B cell (primary cell): ENCODE measurements at regions not wholly inside any gene's neighbourhood (a gene's known extent, or its start where the extent isn't known, plus 50 kb on each side); places are given as distances from the start of the nearest gene placed in this dataset.

Experiments used
- ATAC-seq: fragments of 200-7000 bp; cut with Tn5 transposase; one replicate; pipeline ENCODE4 v1.10.0; 2021; ENCODE audit warnings: low read depth, mild to moderate bottlenecking, moderate number of reproducible peaks, moderate library complexity
- CTCF ChIA-PET: fragments of 350-600 bp; sonication (Branson Sonifier 250); formaldehyde crosslinking; loops from one replicate; lab custom pipeline; 2021; ENCODE audit warnings: antibody characterized with exemption, inconsistent platforms; lab: Charles Lee
- POLR2A ChIA-PET: fragments of 350-600 bp; sonication (Branson Sonifier 250); formaldehyde crosslinking; loops from one replicate; lab custom pipeline; 2021; ENCODE audit warnings: antibody characterized with exemption; lab: Charles Lee
- DNase-seq: peaks from one replicate; pipeline ENCODE4 v3.0.0; 2013
- H2AFZ ChIP-seq: 2 replicates; pipeline ENCODE4 v1.6.1; 2012; ENCODE audit warnings: mild to moderate bottlenecking, low read depth, low read length; ENCODE audit not compliant: insufficient read depth, poor library complexity, severe bottlenecking
- H3K27ac ChIP-seq, 2 donors: 1 replicate in 1 of 2; 2 replicates in 1 of 2; pipeline ENCODE4 v1.5.1; 2012 to 2013; ENCODE audit warnings: low read length in 2 of 2, mild to moderate bottlenecking in 2 of 2, moderate library complexity in 1 of 2
- H3K27me3 ChIP-seq, 4 experiments: fragments of 200-600 bp in 1 of 4; sonication (generic) in 1 of 4; replicated peaks in 1 of 4; 1 replicate in 2 of 4; 2 replicates in 2 of 4; pipeline versions ENCODE4 v1.6.1 to v1.7.0; 2013 to 2016; ENCODE audit warnings: low read length in 3 of 4, mild to moderate bottlenecking in 2 of 4, mixed read lengths in 1 of 4, moderate library complexity in 1 of 4; ENCODE audit not compliant: insufficient read depth in 4 of 4, control insufficient read depth in 3 of 4; ENCODE audit errors: control extremely low read depth in 1 of 4
- H3K36me3 ChIP-seq, 2 experiments: replicated peaks in 1 of 2; 1 replicate in 1 of 2; 2 replicates in 1 of 2; pipeline versions ENCODE4 v1.6.1 to v1.7.1; 2013; ENCODE audit warnings: low read length in 1 of 2; ENCODE audit not compliant: insufficient read depth in 2 of 2, control insufficient read depth in 1 of 2; ENCODE audit errors: control extremely low read depth in 1 of 2, extremely low read depth in 1 of 2
- H3K4me1 ChIP-seq, 2 donors: fragments of 200-600 bp in 1 of 2; sonication (generic) in 1 of 2; 1 replicate in 1 of 2; 2 replicates in 1 of 2; pipeline versions ENCODE4 v1.5.1 to v1.6.1; 2013 to 2017; ENCODE audit warnings: low read length in 2 of 2; ENCODE audit not compliant: control insufficient read depth in 2 of 2, insufficient read depth in 2 of 2
- H3K4me2 ChIP-seq: replicated peaks from 2 replicates; pipeline ENCODE3; 2012; ENCODE audit warnings: mild to moderate bottlenecking, low read depth, low read length; ENCODE audit not compliant: poor library complexity, severe bottlenecking
- H3K4me3 ChIP-seq, 5 experiments: fragments of 200-600 bp in 1 of 5; sonication (generic) in 1 of 5; 1 replicate in 3 of 5; 2 replicates in 2 of 5; pipeline versions ENCODE4 v1.5.1 to v1.7.0; 2011 to 2016; ENCODE audit warnings: low read length in 4 of 5, mild to moderate bottlenecking in 4 of 5, low read depth in 2 of 5, control low read depth in 1 of 5, moderate library complexity in 1 of 5; ENCODE audit not compliant: insufficient read depth in 1 of 5; ENCODE audit errors: control extremely low read depth in 1 of 5, extremely low read depth in 1 of 5
- H3K79me2 ChIP-seq: fragments of 200-600 bp; sonication (generic); one replicate; pipeline ENCODE4 v1.6.0; 2016; ENCODE audit warnings: low read length; ENCODE audit not compliant: control insufficient read depth, insufficient read depth
- H3K9ac ChIP-seq: fragments of 200-600 bp; sonication (generic); 2 replicates; pipeline ENCODE4 v1.6.1; 2017; ENCODE audit warnings: mild to moderate bottlenecking, low read length, moderate library complexity
- H3K9me3 ChIP-seq, 3 donors: one replicate each; pipeline versions ENCODE4 v1.6.1 to v1.7.1; 2013; ENCODE audit warnings: low read length in 2 of 3; ENCODE audit not compliant: control insufficient read depth in 2 of 3, insufficient read depth in 1 of 3; ENCODE audit errors: control extremely low read depth in 1 of 3
- H4K20me1 ChIP-seq: 2 replicates; pipeline ENCODE4 v1.6.0; 2012; ENCODE audit warnings: mild to moderate bottlenecking, low read length; ENCODE audit not compliant: insufficient read depth, control insufficient read depth, poor library complexity, severe bottlenecking
- H3K27ac Mint-ChIP-seq: one replicate; pipeline ENCODE4 v1.8.0; 2021; ENCODE audit warnings: mixed read lengths
- H3K27me3 Mint-ChIP-seq: one replicate; pipeline ENCODE4 v1.8.0; 2021; ENCODE audit warnings: mixed read lengths
- H3K4me1 Mint-ChIP-seq: one replicate; pipeline ENCODE4 v1.8.0; 2021; ENCODE audit warnings: mixed read lengths
- H3K4me3 Mint-ChIP-seq: one replicate; pipeline ENCODE4 v1.8.0; 2021; ENCODE audit warnings: mixed read lengths
- H3K9me3 Mint-ChIP-seq: one replicate; pipeline ENCODE4 v1.8.0; 2022; ENCODE audit warnings: mixed read lengths; ENCODE audit not compliant: insufficient read depth
- EZH2 ChIP-seq: IDR thresholded peaks from 2 replicates; pipeline ENCODE4 v1.6.1; 2012; ENCODE audit warnings: borderline replicate concordance, low read depth, mild to moderate bottlenecking, moderate library complexity, low read length; ENCODE audit not compliant: insufficient read depth, poor library complexity, severe bottlenecking
- WGBS: methylation state at CpG from one replicate; pipeline ENCODE4 v1.1.5; 2013; ENCODE audit warnings: missing lambda C conversion rate; ENCODE audit not compliant: insufficient coverage; 5-methylcytosine and 5-hydroxymethylcytosine counted together
- intact Hi-C: fragments of 100-400 bp; cut with micrococcal nuclease; formaldehyde crosslinking; loops from one replicate; pipeline ENCODE4 v1.10.0; 2022
- TF ChIP-seq, protein P1 (sequence below): fragments of 200-600 bp; IDR thresholded peaks from one replicate; pipeline ENCODE4 v1.8.0; 2022; ENCODE audit warnings: antibody characterized with exemption, mild to moderate bottlenecking

DNA sequence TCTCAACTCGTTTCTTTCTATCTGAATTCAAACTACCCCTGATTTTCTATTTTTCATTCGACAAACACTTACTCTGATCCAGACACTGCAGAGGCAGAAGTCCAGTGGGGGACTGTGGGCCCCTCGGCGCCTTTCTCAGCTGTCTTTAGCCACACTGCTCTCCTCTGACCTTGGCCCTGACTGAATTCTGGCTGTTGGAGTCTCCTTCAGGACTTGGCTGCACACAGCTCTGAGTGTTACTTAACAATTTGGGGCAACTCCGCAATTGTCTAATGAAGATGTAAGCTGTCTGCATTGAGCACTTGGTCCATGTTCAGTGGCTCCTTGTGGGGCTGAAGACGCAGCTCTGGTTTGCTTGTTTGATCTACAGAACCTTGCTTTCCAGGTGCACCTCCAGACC, 57.3 kb upstream of the ACSL1 start:
- H3K4me3 Mint-ChIP-seq = no peak overlapping the region
- no peak overlapping the region for H2AFZ ChIP-seq
- ChIA-PET CTCF (no interaction called here), POLR2A (interaction anchor here (0.5 kb wide), 1 partner anchor 114 kb away, joined by 3 read pairs; no protein-coding TSS in a partner anchor)
- no peak overlapping the region for H3K4me2 ChIP-seq
- H3K9ac ChIP-seq = no peak overlapping the region
- H3K36me3 ChIP-seq = no peaks in the 10 kb centered on the region
- DNase-seq = no peak
- no peaks in the 10 kb centered on the region for H4K20me1 ChIP-seq
- TF ChIP-seq EZH2 = no peak
- TF ChIP-seq, protein P1, sequence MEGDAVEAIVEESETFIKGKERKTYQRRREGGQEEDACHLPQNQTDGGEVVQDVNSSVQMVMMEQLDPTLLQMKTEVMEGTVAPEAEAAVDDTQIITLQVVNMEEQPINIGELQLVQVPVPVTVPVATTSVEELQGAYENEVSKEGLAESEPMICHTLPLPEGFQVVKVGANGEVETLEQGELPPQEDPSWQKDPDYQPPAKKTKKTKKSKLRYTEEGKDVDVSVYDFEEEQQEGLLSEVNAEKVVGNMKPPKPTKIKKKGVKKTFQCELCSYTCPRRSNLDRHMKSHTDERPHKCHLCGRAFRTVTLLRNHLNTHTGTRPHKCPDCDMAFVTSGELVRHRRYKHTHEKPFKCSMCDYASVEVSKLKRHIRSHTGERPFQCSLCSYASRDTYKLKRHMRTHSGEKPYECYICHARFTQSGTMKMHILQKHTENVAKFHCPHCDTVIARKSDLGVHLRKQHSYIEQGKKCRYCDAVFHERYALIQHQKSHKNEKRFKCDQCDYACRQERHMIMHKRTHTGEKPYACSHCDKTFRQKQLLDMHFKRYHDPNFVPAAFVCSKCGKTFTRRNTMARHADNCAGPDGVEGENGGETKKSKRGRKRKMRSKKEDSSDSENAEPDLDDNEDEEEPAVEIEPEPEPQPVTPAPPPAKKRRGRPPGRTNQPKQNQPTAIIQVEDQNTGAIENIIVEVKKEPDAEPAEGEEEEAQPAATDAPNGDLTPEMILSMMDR = no peak
- intact Hi-C loops = no loop called here
- no peaks in the 10 kb centered on the region for H3K27me3 Mint-ChIP-seq
- no peaks in the 10 kb centered on the region for H3K79me2 ChIP-seq
- no peak for ATAC-seq
- H3K4me1 ChIP-seq = no peaks in the 10 kb centered on the region
- no peaks in the 10 kb centered on the region for H3K9me3 Mint-ChIP-seq
- no peak overlapping the region for H3K27ac ChIP-seq
- no peaks in the 10 kb centered on the region for H3K27me3 ChIP-seq
- H3K4me1 Mint-ChIP-seq = no peaks in the 10 kb centered on the region
- 78% methylated on average over 5 of the region's 6 CpGs for WGBS
- H3K4me3 ChIP-seq = no peak overlapping the region
- no peaks in the 10 kb centered on the region for H3K9me3 ChIP-seq
- no peak overlapping the region for H3K27ac Mint-ChIP-seq

GRCh38 chr4:184884883-184885282, 59.1 kb upstream of the ACSL1 start:
- Histone ChIP-seq H3K27ac (no peak overlapping the region), H3K36me3 (no peaks in the 10 kb centered on the region), H3K9ac (no peak overlapping the region), H3K4me3 (no peak overlapping the region), H3K9me3 (no peaks in the 10 kb centered on the region), H3K4me2 (no peak overlapping the region), H4K20me1 (no peaks in the 10 kb centered on the region), H3K4me1 (no peaks in the 10 kb centered on the region), H3K79me2 (no peaks in the 10 kb centered on the region), H3K27me3 (peaks cover 0 to 2% (median 0%) of the 10 kb centered on the region in 4 experiments), H2AFZ (no peak overlapping the region)
- ChIA-PET CTCF (no interaction called here), POLR2A (no interaction called here)
- no peak for TF ChIP-seq EZH2
- TF ChIP-seq, protein P1 = no peak
- ATAC-seq (no peak), DNase-seq (no peak)
- intact Hi-C loops = no loop called here
- Mint-ChIP-seq H3K27ac (no peak overlapping the region), H3K4me1 (peaks cover 4% of the 10 kb centered on the region), H3K9me3 (no peaks in the 10 kb centered on the region), H3K27me3 (no peaks in the 10 kb centered on the region), H3K4me3 (no peak overlapping the region)
- 97% methylated on average over 3 of the region's 5 CpGs for WGBS
